DND-41 (cell line): ENCODE measurements at regions not wholly inside any gene's neighbourhood (a gene's known extent, or its start where the extent isn't known, plus 50 kb on each side); places are given as distances from the start of the nearest gene placed in this dataset.

Experiments
- CTCF ChIP-seq: IDR thresholded peaks from 2 replicates; pipeline ENCODE4 v1.5.1; 2012; ENCODE audit warnings: borderline replicate concordance, low read length, moderate library complexity, mild to moderate bottlenecking; ENCODE audit not compliant: poor library complexity, severe bottlenecking; ENCODE audit errors: extremely low read depth
- EZH2 ChIP-seq: IDR thresholded peaks from 3 replicates; pipeline ENCODE4 v1.6.1; 2012; ENCODE audit warnings: borderline replicate concordance, low read depth, mild to moderate bottlenecking, moderate library complexity, low read length, inconsistent platforms; ENCODE audit not compliant: severe bottlenecking

GRCh38 chr6:144548536-144548935, 263.4 kb downstream of the UTRN start:
- TF ChIP-seq CTCF = peak; percentile 34
- TF ChIP-seq EZH2 = no peak
